ENCODE measurements at regions not wholly inside any gene's neighbourhood (a gene's known extent, or its start where the extent isn't known, plus 50 kb on each side); places are given as distances from the start of the nearest gene placed in this dataset.
A peak's percentile ranks its signal among the peaks of the same experiment; 100 is the strongest.
"Not testable (repeated sequence)": the region's sequence is repeated elsewhere in the genome, so short reads cannot be mapped to it uniquely, and the experiment has no call there.

GRCh38 chr1:851841-852240 is 71.9 kb upstream of the SAMD11 start:
- not testable (repeated sequence) for H3K36me3 Mint-ChIP-seq; H3K27ac Mint-ChIP-seq; H3K4me1 Mint-ChIP-seq (ENCODE audit: low read depth); H3K27me3 Mint-ChIP-seq; H3K9me3 Mint-ChIP-seq (ENCODE audit: low read depth); H3K4me3 Mint-ChIP-seq

GRCh38 chr1:855202-855981 is 68.3 kb upstream of the SAMD11 start:
- H3K4me3 Mint-ChIP-seq; H3K9me3 Mint-ChIP-seq (ENCODE audit: low read depth); H3K36me3 Mint-ChIP-seq; H3K27ac Mint-ChIP-seq; H3K27me3 Mint-ChIP-seq: not testable (repeated sequence)
- peaks cover 10% of the 10 kb centered on the region for H3K4me1 Mint-ChIP-seq (ENCODE audit: low read depth)

- H3K27me3 Mint-ChIP-seq; H3K27ac Mint-ChIP-seq; H3K36me3 Mint-ChIP-seq; H3K4me3 Mint-ChIP-seq; H3K9me3 Mint-ChIP-seq (ENCODE audit: low read depth): not testable (repeated sequence)
- H3K4me1 Mint-ChIP-seq (ENCODE audit: low read depth) = peaks cover 10% of the 10 kb centered on the region
These were observed 67.1 kb upstream of the SAMD11 start for GRCh38 chr1:856541-857057.

- not testable (repeated sequence) for H3K36me3 Mint-ChIP-seq; H3K27me3 Mint-ChIP-seq; H3K9me3 Mint-ChIP-seq (ENCODE audit: low read depth)
- Mint-ChIP-seq H3K27ac (peak overlapping the region; percentile 51), H3K4me3 (peak overlapping the region; percentile 73), H3K4me1 (ENCODE audit: low read depth) (peaks cover 10% of the 10 kb centered on the region)
These were observed 65.6 kb upstream of the SAMD11 start for GRCh38 chr1:857926-858648.

GRCh38 chr1:858649-859041 is 65.1 kb upstream of the SAMD11 start:
- Mint-ChIP-seq H3K4me1 (ENCODE audit: low read depth) (peaks cover 10% of the 10 kb centered on the region), H3K4me3 (peak overlapping the region; percentile 73)
- H3K9me3 Mint-ChIP-seq (ENCODE audit: low read depth); H3K27me3 Mint-ChIP-seq; H3K36me3 Mint-ChIP-seq; H3K27ac Mint-ChIP-seq: not testable (repeated sequence)

- not testable (repeated sequence) for H3K36me3 Mint-ChIP-seq; H3K4me1 Mint-ChIP-seq (ENCODE audit: low read depth); H3K27ac Mint-ChIP-seq; H3K9me3 Mint-ChIP-seq (ENCODE audit: low read depth); H3K27me3 Mint-ChIP-seq; H3K4me3 Mint-ChIP-seq
These were observed 62.8 kb upstream of the SAMD11 start for GRCh38 chr1:860941-861340.

- Mint-ChIP-seq H3K4me3 (no peak overlapping the region), H3K27ac (no peak overlapping the region), H3K9me3 (ENCODE audit: low read depth) (no peaks in the 10 kb centered on the region), H3K27me3 (peaks cover 10% of the 10 kb centered on the region), H3K36me3 (no peaks in the 10 kb centered on the region), H3K4me1 (ENCODE audit: low read depth) (peaks cover 8% of the 10 kb centered on the region)
These were observed 62.0 kb upstream of the SAMD11 start for GRCh38 chr1:861714-862113.

- H3K36me3 Mint-ChIP-seq; H3K27ac Mint-ChIP-seq; H3K4me3 Mint-ChIP-seq; H3K27me3 Mint-ChIP-seq; H3K9me3 Mint-ChIP-seq (ENCODE audit: low read depth); H3K4me1 Mint-ChIP-seq (ENCODE audit: low read depth): not testable (repeated sequence)
These were observed 61.1 kb upstream of the SAMD11 start for GRCh38 chr1:862601-863000.

- H3K9me3 Mint-ChIP-seq (ENCODE audit: low read depth); H3K4me1 Mint-ChIP-seq (ENCODE audit: low read depth); H3K27ac Mint-ChIP-seq; H3K4me3 Mint-ChIP-seq; H3K36me3 Mint-ChIP-seq; H3K27me3 Mint-ChIP-seq: not testable (repeated sequence)
These were observed 58.1 kb upstream of the SAMD11 start for GRCh38 chr1:865633-866032.

- Mint-ChIP-seq H3K27me3 (peaks cover 10% of the 10 kb centered on the region), H3K27ac (no peak overlapping the region), H3K4me1 (ENCODE audit: low read depth) (peaks cover 1% of the 10 kb centered on the region), H3K9me3 (ENCODE audit: low read depth) (no peaks in the 10 kb centered on the region), H3K4me3 (no peak overlapping the region), H3K36me3 (no peaks in the 10 kb centered on the region)
These were observed 57.6 kb upstream of the SAMD11 start for GRCh38 chr1:866095-866494.

- H3K27ac Mint-ChIP-seq; H3K4me1 Mint-ChIP-seq (ENCODE audit: low read depth); H3K36me3 Mint-ChIP-seq; H3K4me3 Mint-ChIP-seq; H3K9me3 Mint-ChIP-seq (ENCODE audit: low read depth): not testable (repeated sequence)
- peaks cover 10% of the 10 kb centered on the region for H3K27me3 Mint-ChIP-seq
These were observed 57.0 kb upstream of the SAMD11 start for GRCh38 chr1:866631-867299.

- H3K27ac Mint-ChIP-seq; H3K9me3 Mint-ChIP-seq (ENCODE audit: low read depth); H3K27me3 Mint-ChIP-seq; H3K36me3 Mint-ChIP-seq; H3K4me3 Mint-ChIP-seq; H3K4me1 Mint-ChIP-seq (ENCODE audit: low read depth): not testable (repeated sequence)
These were observed 56.2 kb upstream of the SAMD11 start for GRCh38 chr1:867550-867949.

- no peak overlapping the region for H3K27ac Mint-ChIP-seq
- H3K9me3 Mint-ChIP-seq (ENCODE audit: low read depth) = no peaks in the 10 kb centered on the region
- H3K4me1 Mint-ChIP-seq (ENCODE audit: low read depth) = peaks cover 1% of the 10 kb centered on the region
- peaks cover 5% of the 10 kb centered on the region for H3K27me3 Mint-ChIP-seq
- peak overlapping the region; percentile 20 for H3K4me3 Mint-ChIP-seq
- H3K36me3 Mint-ChIP-seq = no peaks in the 10 kb centered on the region
These were observed 54.1 kb upstream of the SAMD11 start for GRCh38 chr1:869499-870244.
